ENCODE measurements at regions not wholly inside any gene's neighbourhood (a gene's known extent, or its start where the extent isn't known, plus 50 kb on each side); places are given as distances from the start of the nearest gene placed in this dataset.

GRCh38 chr11:69355346-69355940 is 61.5 kb downstream of the MYEOV start:
- TF ChIP-seq, protein P1, sequence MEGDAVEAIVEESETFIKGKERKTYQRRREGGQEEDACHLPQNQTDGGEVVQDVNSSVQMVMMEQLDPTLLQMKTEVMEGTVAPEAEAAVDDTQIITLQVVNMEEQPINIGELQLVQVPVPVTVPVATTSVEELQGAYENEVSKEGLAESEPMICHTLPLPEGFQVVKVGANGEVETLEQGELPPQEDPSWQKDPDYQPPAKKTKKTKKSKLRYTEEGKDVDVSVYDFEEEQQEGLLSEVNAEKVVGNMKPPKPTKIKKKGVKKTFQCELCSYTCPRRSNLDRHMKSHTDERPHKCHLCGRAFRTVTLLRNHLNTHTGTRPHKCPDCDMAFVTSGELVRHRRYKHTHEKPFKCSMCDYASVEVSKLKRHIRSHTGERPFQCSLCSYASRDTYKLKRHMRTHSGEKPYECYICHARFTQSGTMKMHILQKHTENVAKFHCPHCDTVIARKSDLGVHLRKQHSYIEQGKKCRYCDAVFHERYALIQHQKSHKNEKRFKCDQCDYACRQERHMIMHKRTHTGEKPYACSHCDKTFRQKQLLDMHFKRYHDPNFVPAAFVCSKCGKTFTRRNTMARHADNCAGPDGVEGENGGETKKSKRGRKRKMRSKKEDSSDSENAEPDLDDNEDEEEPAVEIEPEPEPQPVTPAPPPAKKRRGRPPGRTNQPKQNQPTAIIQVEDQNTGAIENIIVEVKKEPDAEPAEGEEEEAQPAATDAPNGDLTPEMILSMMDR (conservative IDR thresholded peaks at IDR 0.05; ENCODE audit: low read depth, low read length), result no peak
- no peak for TF ChIP-seq EZH2 (IDR thresholded peaks at IDR 0.05; ENCODE audit: borderline replicate concordance, low read depth, low read length, poor library complexity, severe bottlenecking)
